Erythroblast (primary cell): ENCODE measurements at regions not wholly inside any gene's neighbourhood (a gene's known extent, or its start where the extent isn't known, plus 50 kb on each side); places are given as distances from the start of the nearest gene placed in this dataset.

Experiments
- GATA1 ChIP-seq: IDR thresholded peaks from 2 replicates; pipeline ENCODE4 v1.6.1; 2011; ENCODE audit warnings: low read depth, mild to moderate bottlenecking, control low read depth, low read length, moderate library complexity
- POLR2A ChIP-seq: IDR thresholded peaks from 2 replicates; pipeline ENCODE4 v1.6.1; 2011; ENCODE audit warnings: mild to moderate bottlenecking, low read length

DNA sequence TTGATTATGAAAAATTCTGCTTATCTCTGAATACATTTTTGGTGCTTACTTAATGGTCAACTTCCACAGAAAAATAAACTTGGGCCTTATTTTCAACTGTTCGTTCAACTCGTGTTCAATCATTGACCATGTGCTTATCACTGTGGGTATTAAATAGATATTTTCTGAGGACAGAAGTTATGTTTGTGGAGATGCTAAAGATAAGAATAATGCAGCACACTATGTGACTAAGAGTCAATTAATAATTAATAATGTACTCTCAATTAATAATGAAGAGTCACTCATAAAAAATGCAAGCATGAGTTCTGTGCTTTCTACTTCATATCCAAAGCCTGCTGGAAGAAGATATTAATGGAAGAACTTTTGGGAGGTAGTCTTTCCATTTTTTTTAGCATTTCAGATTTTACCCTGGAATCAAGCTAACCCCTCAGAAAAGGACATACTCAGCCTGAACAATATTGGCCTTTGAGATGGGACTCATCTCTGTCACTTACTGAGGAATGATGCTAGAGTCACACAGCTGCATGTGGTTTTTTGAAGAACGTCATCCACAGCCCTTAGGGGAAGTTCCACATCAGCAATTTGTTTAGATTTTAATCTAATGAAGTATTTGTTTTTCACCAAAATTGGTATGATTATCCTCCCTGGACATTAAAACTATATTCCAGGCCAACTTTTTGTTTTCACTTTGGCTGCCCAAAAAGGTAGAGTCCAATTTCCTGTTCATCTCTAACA lies 191.9 kb upstream of the CRIM1 start:
- TF ChIP-seq POLR2A: no peak
- no peak for TF ChIP-seq GATA1
